ENCODE measurements at regions not wholly inside any gene's neighbourhood (a gene's known extent, or its start where the extent isn't known, plus 50 kb on each side); places are given as distances from the start of the nearest gene placed in this dataset.

DNA sequence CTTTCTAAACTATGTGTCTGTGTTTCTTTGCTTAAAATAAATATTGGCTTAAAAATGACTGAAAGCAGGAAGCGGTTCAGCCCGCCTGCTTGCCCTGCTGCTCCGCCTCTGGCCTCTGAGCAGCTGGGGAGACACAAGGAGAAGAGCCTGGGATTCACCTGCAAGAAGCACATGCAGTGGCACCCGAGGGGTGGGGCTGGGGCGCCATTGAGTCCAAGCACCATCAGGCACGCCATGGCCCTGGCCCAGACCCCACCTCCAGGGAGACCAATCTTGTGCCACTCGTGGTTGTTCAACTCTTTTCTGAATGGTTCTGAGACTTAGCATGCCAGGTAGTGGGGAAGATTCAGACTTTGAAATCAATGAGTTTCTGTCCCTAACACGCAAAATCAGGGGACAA lies 495.5 kb upstream of the MYT1L start:
- Histone ChIP-seq H2BK5ac (ENCODE audit: low read depth, low read length) (no peak overlapping the region), H3K18ac (ENCODE audit: extremely low read depth, low read length) (no peak overlapping the region), H3K14ac (ENCODE audit: insufficient read length) (no peak overlapping the region), H2AFZ (ENCODE audit: low read length) (no peak overlapping the region), H3K27me3 (replicated peaks in 1 of 4; ENCODE audit: control insufficient read depth in 3 of 4, extremely low read depth in 1 of 4, insufficient read depth in 3 of 4, low read length in 3 of 4) (no peaks in the 10 kb centered on the region), H3K4ac (replicated peaks; ENCODE audit: insufficient read length, low read depth, low read length) (no peak overlapping the region), H3K36me3 (ENCODE audit: control insufficient read depth in 2 of 4, insufficient read depth in 4 of 4, low read length in 3 of 4) (no peaks in the 10 kb centered on the region), H3K27ac (ENCODE audit: low read depth, low read length) (no peak overlapping the region), H3K4me2 (ENCODE audit: insufficient read depth in 1 of 2, low read depth in 2 of 2, low read length in 2 of 2) (no peak overlapping the region), H4K5ac (ENCODE audit: insufficient read length, low read depth, low read length) (no peak overlapping the region), H2BK120ac (replicated peaks; ENCODE audit: low read depth, low read length) (no peak overlapping the region), H4K20me1 (replicated peaks in 1 of 2; ENCODE audit: control insufficient read depth in 1 of 2, insufficient read depth in 2 of 2, low read length in 2 of 2) (no peaks in the 10 kb centered on the region), H3K9me3 (ENCODE audit: insufficient read depth in 2 of 2, low read depth in 1 of 2, low read length in 1 of 2) (no peaks in the 10 kb centered on the region), H3K79me1 (ENCODE audit: low read depth, low read length) (no peaks in the 10 kb centered on the region), H3K4me1 (replicated peaks in 1 of 4; ENCODE audit: control insufficient read depth in 3 of 4, insufficient read depth in 4 of 4, low read length in 3 of 4) (no peaks in the 10 kb centered on the region), H3K23me2 (ENCODE audit: low read depth, low read length) (no peaks in the 10 kb centered on the region), H3K4me3 (ENCODE audit: extremely low read depth in 1 of 4, insufficient read depth in 2 of 4, low read depth in 3 of 4, low read length in 4 of 4) (no peak overlapping the region), H4K8ac (ENCODE audit: extremely low read depth, insufficient read depth, low read length) (no peak overlapping the region), H3K9ac (replicated peaks in 1 of 4; ENCODE audit: extremely low read depth in 1 of 4, low read depth in 3 of 4, low read length in 3 of 4) (no peak overlapping the region), H2BK15ac (ENCODE audit: low read length) (no peak overlapping the region), H2BK12ac (ENCODE audit: low read depth, low read length) (no peak overlapping the region), H2BK20ac (ENCODE audit: low read length) (no peak overlapping the region), H4K91ac (replicated peaks; ENCODE audit: insufficient read length, low read length) (no peak overlapping the region), H2AK5ac (ENCODE audit: low read depth, low read length) (no peak overlapping the region), H3K79me2 (ENCODE audit: control insufficient read depth in 1 of 2, insufficient read depth in 2 of 2, low read length in 2 of 2) (no peaks in the 10 kb centered on the region), H3K23ac (ENCODE audit: insufficient read length) (no peak overlapping the region), H3K56ac (replicated peaks; ENCODE audit: insufficient read length, low read depth, low read length) (no peak overlapping the region)
- whole genome bisulfite sequencing, 2 experiments (ENCODE audit: extremely low coverage in 1 of 2, insufficient coverage in 1 of 2, insufficient read length in 1 of 2, insufficient replicate concordance in 2 of 2, low coverage in 1 of 2, low lambda C conversion rate in 2 of 2, missing lambda C conversion rate in 1 of 2), result 89% methylated on average over 6 of the region's 8 CpGs; no CpG with 5 or more reads in 1 of the 2 experiments
- ChIA-PET POLR2A (ENCODE audit: partially characterized antibody) (no interaction called here), CTCF (ENCODE audit: partially characterized antibody) (interaction anchor here (1.0 kb wide), 1 partner anchor 16 kb away, joined by 3 read pairs; no protein-coding TSS in a partner anchor)
- DNase-seq (ENCODE audit: low read depth in 1 of 2, low spot score in 2 of 2) (peak in 1 of 2 experiments; percentile 33), FAIRE-seq (no peak)
- no peak for TF ChIP-seq SP1 (IDR thresholded peaks at IDR 0.05; ENCODE audit: low read depth, low read length)
- TF ChIP-seq CHD2 (IDR thresholded peaks at IDR 0.05; ENCODE audit: low read length), result no peak
- no peak for TF ChIP-seq GTF2F1 (IDR thresholded peaks at IDR 0.05; ENCODE audit: borderline replicate concordance, low read depth, low read length)
- TF ChIP-seq BRCA1 (IDR thresholded peaks at IDR 0.05; ENCODE audit: low read depth, low read length), result no peak
- TF ChIP-seq POLR2AphosphoS5 (IDR thresholded peaks at IDR 0.05; ENCODE audit: low read depth, low read length), result no peak
- no peak for TF ChIP-seq SIX5 (IDR thresholded peaks at IDR 0.05; ENCODE audit: low read depth, low read length)
- TF ChIP-seq SP2 (IDR thresholded peaks at IDR 0.05; ENCODE audit: low read length), result no peak
- no peak for TF ChIP-seq CHD1 (IDR thresholded peaks at IDR 0.05; ENCODE audit: low read depth, low read length)
- TF ChIP-seq, protein P1, sequence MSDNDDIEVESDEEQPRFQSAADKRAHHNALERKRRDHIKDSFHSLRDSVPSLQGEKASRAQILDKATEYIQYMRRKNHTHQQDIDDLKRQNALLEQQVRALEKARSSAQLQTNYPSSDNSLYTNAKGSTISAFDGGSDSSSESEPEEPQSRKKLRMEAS (IDR thresholded peaks at IDR 0.05), result no peak
- no peak for TF ChIP-seq NRF1 (IDR thresholded peaks at IDR 0.05; ENCODE audit: low read depth, low read length)
- TF ChIP-seq, protein P2, sequence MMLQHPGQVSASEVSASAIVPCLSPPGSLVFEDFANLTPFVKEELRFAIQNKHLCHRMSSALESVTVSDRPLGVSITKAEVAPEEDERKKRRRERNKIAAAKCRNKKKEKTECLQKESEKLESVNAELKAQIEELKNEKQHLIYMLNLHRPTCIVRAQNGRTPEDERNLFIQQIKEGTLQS (IDR thresholded peaks at IDR 0.05; ENCODE audit: insufficient read depth, low read depth, low read length), result no peak
- TF ChIP-seq SIRT6 (IDR thresholded peaks at IDR 0.05; ENCODE audit: low read length), result no peak
- TF ChIP-seq POU5F1 (IDR thresholded peaks at IDR 0.05; ENCODE audit: low read depth, low read length), result no peak

Data from H1 (cell line).